Panc1 (cell line): ENCODE measurements at regions not wholly inside any gene's neighbourhood (a gene's known extent, or its start where the extent isn't known, plus 50 kb on each side); places are given as distances from the start of the nearest gene placed in this dataset.

Experiments
- ATAC-seq: fragments of 200-7000 bp; cut with Tn5 transposase; 2 replicates; pipeline ENCODE4 v1.9.1; 2020; ENCODE audit warnings: mild to moderate bottlenecking, moderate library complexity
- BruUV-seq: library from RNA; stranded (reverse); fragments of 400-500 nt; replicated peaks from 2 replicates; lab custom pipeline; 2021; lab: Mats Ljungman, UMichigan
- CTCF ChIA-PET: fragments of 300-600 bp; sonication (Branson Sonifier 250); formaldehyde crosslinking; loops from one replicate; lab custom pipeline; 2022; ENCODE audit warnings: antibody characterized with exemption; lab: Charles Lee
- POLR2A ChIA-PET: fragments of 300-600 bp; sonication (Branson Sonifier 250); formaldehyde crosslinking; loops from one replicate; lab custom pipeline; 2022; ENCODE audit warnings: antibody characterized with exemption; lab: Charles Lee
- DNase-seq: peaks from one replicate; pipeline ENCODE4 v3.0.0-alpha.2; 2010; ENCODE audit warnings: low read depth, low spot score
- H3K27ac ChIP-seq: 2 replicates; pipeline ENCODE4 v1.5.1; 2011; ENCODE audit warnings: mild to moderate bottlenecking, low read length, inconsistent platforms
- H3K27me3 ChIP-seq: fragments of 200-500 bp; sonication (Bioruptor generic); 2 replicates; pipeline ENCODE4 v1.6.0; 2014; ENCODE audit warnings: low read length, inconsistent platforms; ENCODE audit not compliant: control insufficient read depth, insufficient read depth
- H3K36me3 ChIP-seq: fragments of 200-500 bp; sonication (Bioruptor generic); 2 replicates; pipeline ENCODE4 v1.5.1; 2014; ENCODE audit warnings: inconsistent platforms, mild to moderate bottlenecking, low read length, moderate library complexity; ENCODE audit not compliant: control insufficient read depth, insufficient read depth
- H3K4me1 ChIP-seq: 2 replicates; pipeline ENCODE4 v1.5.1; 2011; ENCODE audit warnings: inconsistent platforms, mild to moderate bottlenecking, low read length, moderate library complexity; ENCODE audit not compliant: control insufficient read depth, insufficient read depth
- H3K4me3 ChIP-seq, 2 experiments: 2 replicates each; pipeline ENCODE4 v1.5.1; 2011 to 2012; ENCODE audit warnings: low read depth in 2 of 2, low read length in 2 of 2, mild to moderate bottlenecking in 2 of 2, inconsistent platforms in 1 of 2, moderate library complexity in 1 of 2
- H3K9me3 ChIP-seq: fragments of 200-500 bp; sonication (Bioruptor generic); 2 replicates; pipeline ENCODE4 v1.5.1; 2014; ENCODE audit warnings: low read depth, mild to moderate bottlenecking, inconsistent platforms, low read length, moderate library complexity; ENCODE audit not compliant: control insufficient read depth, insufficient read depth
- CTCF ChIP-seq: fragments of 450-650 bp; IDR thresholded peaks from 2 replicates; pipeline ENCODE4 v1.5.1; 2017; ENCODE audit warnings: mild to moderate bottlenecking
- POLR2AphosphoS5 ChIP-seq: IDR thresholded peaks from 2 replicates; pipeline ENCODE4 v1.6.1; 2012; ENCODE audit warnings: mild to moderate bottlenecking, low read depth, low read length, moderate library complexity
- REST ChIP-seq, 2 experiments: IDR thresholded peaks; 2 replicates each; pipeline ENCODE4 v1.6.1; 2011 to 2012; ENCODE audit warnings: low read depth in 2 of 2, control low read depth in 1 of 2, low read length in 1 of 2, mild to moderate bottlenecking in 1 of 2, moderate library complexity in 1 of 2; ENCODE audit not compliant: insufficient read depth in 1 of 2
- SIN3A ChIP-seq: IDR thresholded peaks from 2 replicates; pipeline ENCODE4 v1.6.1; 2012; ENCODE audit warnings: low read depth, mild to moderate bottlenecking, low read length, moderate library complexity, borderline replicate concordance; ENCODE audit not compliant: insufficient read depth
- TCF7L2 ChIP-seq: IDR thresholded peaks from 2 replicates; pipeline ENCODE4 v1.6.1; 2011; ENCODE audit warnings: mild to moderate bottlenecking, low read depth, low read length, inconsistent platforms
- in situ Hi-C: cut with HindIII; loops from 2 replicates; pipeline ENCODE4 v1.10.0; 2016; ENCODE audit warnings: low sequenced_read_pairs, low pct_unique_long_range_greater_than_20kb
- intact Hi-C: fragments of 100-400 bp; cut with micrococcal nuclease; formaldehyde crosslinking; loops from one replicate; pipeline ENCODE4 v1.10.0; 2022; ENCODE audit not compliant: unreplicated experiment

GRCh38 chr18:78892177-78892576 is 87.4 kb upstream of the SALL3 start:
- CTCF ChIA-PET: no interaction called here
- POLR2A ChIA-PET: no interaction called here
- in situ Hi-C loops: no loop called here
- no peak for DNase-seq
- TF ChIP-seq SIN3A (no peak), TCF7L2 (no peak), POLR2AphosphoS5 (no peak), CTCF (no peak), REST (IDR thresholded peaks at IDR 0.05; ENCODE audit: insufficient read depth in 1 of 2, low read depth in 2 of 2, low read length in 1 of 2) (no peak)
- no peaks in the 10 kb centered on the region for H3K4me1 ChIP-seq
- intact Hi-C loops: no loop called here
- H3K27ac ChIP-seq: no peak overlapping the region
- no peak overlapping the region for H3K4me3 ChIP-seq
- no peak for ATAC-seq
- peaks cover 6% of the 10 kb centered on the region; the same call in 1 of the 2 replicates for H3K9me3 ChIP-seq
- no TSS peak for BruUV-seq
- no peaks in the 10 kb centered on the region for H3K36me3 ChIP-seq
- H3K27me3 ChIP-seq: peaks cover 4% of the 10 kb centered on the region; the same call in 1 of the 2 replicates

- peaks cover 6% of the 10 kb centered on the region; the same call in 1 of the 2 replicates for H3K9me3 ChIP-seq
- BruUV-seq: no TSS peak
- TF ChIP-seq CTCF (no peak), SIN3A (no peak), POLR2AphosphoS5 (no peak), REST (IDR thresholded peaks at IDR 0.05; ENCODE audit: insufficient read depth in 1 of 2, low read depth in 2 of 2, low read length in 1 of 2) (no peak), TCF7L2 (no peak)
- DNase-seq: no peak
- ATAC-seq: no peak
- H3K4me3 ChIP-seq: no peak overlapping the region
- no peaks in the 10 kb centered on the region for H3K4me1 ChIP-seq
- H3K27ac ChIP-seq: no peak overlapping the region
- in situ Hi-C loops (no loop called here), intact Hi-C loops (no loop called here)
- H3K27me3 ChIP-seq: peaks cover 4% of the 10 kb centered on the region; the same call in 1 of the 2 replicates
- no peaks in the 10 kb centered on the region for H3K36me3 ChIP-seq
- POLR2A ChIA-PET: no interaction called here
- CTCF ChIA-PET: no interaction called here
Observed at GRCh38 chr18:78892721-78893120, 86.9 kb upstream of the SALL3 start.
